GM19372 (cell line): ENCODE measurements at regions not wholly inside any gene's neighbourhood (a gene's known extent, or its start where the extent isn't known, plus 50 kb on each side); places are given as distances from the start of the nearest gene placed in this dataset.

Experiments used
- ATAC-seq: cut with Tn5 transposase; IDR thresholded peaks from one replicate; pipeline ENCODE4 v1.9.1; 2021; ENCODE audit warnings: mild to moderate bottlenecking, low read depth, moderate library complexity; ENCODE audit not compliant: unreplicated experiment

DNA sequence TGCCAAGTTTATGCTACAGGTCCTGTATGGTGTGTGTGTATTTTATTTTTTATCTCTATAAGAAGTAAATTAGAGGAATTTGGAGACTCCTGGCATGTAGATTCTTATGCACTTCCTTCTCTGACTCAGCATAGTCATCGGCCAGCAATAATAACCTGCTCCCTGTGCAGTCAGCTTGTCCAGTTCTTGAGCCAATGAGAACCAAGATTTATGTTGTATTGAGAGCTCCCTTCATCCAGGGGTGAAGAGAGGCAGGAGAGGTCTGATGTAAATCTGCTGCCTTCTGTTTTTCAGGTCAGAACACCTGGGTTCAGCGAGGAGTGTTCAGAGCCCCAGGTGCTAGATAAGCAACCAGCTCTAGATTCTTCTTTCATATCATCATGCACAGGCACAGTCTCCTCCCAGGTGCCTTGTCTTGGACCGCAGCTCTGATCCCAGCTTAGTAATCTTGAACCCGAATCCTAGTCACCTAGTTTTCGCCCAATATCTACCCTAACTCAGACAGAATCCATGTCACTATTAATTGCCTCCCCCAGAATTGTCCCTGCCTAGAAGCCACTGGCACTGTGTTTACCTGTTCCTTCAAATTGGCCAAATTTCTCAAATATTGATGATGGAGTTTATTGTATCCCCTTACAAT lies 328.2 kb upstream of the NCAM1 start:
- ATAC-seq, result no peak

DNA sequence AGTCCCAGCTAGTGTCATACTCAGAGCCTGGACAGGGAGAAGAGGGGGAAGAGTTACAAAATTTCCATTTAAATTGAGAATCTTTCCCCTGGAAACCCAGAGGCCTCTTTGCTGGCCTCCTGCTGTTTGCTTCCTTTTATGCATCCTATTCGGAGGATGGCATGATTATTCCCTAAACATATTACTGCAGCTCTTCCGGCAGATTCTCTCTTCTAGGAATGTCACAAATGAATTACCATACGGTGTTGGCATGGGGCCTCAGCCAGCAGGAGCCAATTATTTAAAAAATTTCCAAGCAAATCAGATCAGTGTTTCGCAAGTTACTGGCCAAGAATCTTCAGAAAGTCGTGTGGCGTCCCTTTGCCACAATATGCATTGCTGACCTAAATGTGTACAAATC lies 326.7 kb upstream of the NCAM1 start:
- no peak for ATAC-seq

DNA sequence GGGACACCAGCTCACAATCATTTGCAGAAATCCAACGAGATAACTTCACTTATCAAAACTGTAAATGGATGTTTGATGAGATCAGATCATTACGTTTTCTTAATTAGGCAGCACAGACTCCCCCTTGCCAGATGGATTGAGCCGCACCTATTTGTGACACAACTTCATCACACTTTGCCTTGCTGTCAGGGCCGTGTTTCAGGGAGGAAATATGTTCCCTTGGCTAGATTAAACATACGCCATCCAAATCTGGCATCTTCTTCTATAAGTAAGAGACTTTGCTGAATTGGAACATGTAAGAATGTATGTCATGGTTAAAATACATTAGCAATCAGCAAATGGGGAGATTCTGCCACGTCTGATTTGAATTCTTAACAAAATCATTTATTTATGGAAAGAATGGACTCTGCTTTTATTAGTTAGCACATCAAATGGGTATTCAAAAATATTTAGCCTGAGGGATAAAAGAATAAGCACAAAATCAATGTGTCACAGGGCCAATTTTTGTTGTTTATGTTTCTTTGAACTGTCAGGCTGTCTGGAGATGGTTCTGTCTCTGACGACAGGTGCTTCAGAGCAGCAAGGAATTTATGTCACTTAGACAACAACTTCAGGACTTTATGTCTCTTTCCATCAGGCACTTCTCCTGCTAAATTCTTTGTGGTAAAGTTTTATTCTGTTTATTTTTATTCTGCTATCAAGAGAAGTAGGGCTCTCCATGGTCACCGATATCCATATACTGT lies 326.1 kb upstream of the NCAM1 start:
- ATAC-seq, result no peak

DNA sequence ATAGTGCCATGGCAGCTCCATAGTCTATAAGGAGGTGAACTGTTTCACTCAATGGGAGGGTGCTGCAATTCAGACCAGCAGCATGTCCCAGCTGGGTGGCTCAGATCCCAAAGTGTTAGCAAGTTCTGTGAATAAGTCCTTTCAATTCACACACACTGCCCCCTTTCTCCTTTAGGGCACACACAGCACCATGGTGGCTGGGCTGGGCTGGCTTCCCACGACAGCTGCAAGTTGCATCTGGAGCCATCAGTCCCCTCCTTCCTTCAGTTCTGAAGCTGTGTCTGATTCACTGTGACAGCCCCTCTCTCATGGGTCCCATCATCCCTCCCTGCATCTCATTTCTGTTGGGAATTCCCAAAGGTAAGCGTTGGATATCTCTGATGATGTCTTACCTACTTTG lies 324.1 kb upstream of the NCAM1 start:
- no peak for ATAC-seq

DNA sequence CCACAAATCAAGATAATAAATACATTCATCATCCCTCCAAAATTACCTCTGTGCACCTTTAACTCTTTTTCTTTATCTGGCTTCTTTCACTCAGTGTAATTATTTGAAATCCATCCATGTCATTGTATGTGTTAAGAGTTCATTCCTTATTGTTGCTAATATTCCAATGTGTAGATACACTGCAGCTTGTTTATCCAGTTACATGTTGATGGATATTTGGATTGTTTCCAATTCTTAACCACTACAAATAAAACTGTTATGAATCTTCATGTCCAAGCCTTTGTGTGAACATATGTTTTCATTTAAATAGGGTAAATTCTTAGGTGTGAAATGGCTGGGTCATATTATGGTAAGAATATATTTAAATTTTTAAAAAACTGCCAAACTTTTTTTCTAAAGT lies 323.3 kb upstream of the NCAM1 start:
- ATAC-seq, result no peak

DNA sequence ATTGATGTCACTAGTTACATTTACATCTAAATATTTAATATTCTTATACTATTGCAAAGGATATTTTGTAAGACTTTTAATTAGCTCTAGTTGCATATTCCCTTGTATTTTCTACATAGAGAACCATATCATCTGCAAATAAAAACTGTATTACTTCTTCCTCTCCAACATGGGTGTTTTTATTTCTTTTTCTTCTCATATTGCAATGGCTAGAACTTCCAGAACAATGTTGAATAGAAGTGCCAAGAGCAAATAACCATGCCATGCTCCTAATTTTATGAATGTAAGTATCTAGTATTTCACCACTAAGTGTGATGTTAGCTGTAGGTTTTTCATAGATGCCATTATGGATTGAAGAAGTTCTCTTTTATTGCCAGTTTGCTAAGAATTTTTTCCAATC lies 321.8 kb upstream of the NCAM1 start:
- no peak for ATAC-seq

DNA sequence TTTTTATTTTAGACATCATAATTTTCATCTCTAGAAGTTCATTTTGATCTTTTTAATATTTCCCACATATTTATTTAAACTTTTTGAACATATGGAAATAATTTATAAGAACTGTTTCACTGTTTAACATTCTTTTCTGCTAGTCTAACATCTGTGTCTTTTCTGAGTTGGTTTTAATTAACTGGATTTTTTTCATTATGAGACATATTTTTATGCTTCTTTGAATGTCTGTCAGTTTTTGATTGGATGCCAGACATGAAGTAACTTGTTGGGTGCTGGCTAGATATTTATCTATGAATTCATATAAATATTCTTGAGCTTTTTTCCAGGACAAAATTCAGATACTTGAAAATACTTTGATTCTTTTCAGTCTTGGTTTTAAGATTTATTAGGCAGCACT lies 317.8 kb upstream of the NCAM1 start:
- ATAC-seq, result no peak

DNA sequence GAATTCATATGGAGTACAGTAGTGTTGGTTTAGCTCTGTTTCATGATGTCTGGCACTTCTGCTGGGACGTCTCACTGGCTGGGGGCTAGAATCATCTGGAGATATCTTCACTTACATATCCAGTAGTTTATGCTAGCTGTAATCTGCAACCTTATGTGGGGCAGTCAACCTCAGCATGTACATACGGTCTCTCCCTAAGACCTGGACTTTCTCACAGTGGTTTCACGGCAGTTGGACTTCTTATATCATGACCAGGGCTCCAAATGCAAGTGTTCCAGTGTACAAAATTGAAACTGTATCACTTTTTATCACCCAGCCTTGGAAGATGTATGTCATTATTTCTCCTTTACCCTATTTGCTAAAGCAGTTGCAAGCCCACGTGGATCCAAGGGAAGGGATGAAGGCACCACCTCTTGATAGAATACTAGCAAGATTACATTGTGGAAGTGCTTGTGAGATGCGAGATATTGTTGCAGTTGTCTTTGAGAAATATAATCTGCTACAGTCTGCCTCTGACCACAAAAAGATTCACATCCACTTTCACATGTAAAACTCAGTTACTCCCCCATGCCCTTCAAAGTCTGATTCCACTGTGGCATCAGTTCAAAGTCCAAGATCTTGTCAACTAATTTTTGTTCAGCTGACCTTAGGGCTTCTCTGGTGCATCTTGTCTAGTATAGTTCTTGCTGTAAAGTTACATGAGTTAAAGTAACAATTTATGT lies 316.6 kb upstream of the NCAM1 start:
- ATAC-seq, result no peak

DNA sequence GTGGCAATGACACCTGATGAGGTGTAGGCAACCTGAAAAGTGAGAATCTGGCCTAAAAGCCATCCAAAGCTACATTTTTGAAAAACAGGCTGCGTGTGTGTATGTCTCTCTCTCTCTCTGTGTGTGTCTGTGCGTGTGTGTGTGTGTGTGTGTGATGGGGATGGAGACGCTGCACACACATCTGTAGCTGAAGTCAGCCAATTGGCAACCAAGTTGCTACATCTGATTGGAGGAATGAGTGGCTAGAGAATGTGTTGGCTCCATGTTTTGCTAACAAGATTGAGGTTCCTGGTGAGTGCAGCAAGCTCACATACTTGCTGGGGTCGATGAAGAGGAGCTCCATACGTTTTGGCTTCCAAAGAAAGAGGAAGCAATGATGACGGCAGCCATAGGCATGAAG lies 311.4 kb upstream of the NCAM1 start:
- no peak for ATAC-seq

DNA sequence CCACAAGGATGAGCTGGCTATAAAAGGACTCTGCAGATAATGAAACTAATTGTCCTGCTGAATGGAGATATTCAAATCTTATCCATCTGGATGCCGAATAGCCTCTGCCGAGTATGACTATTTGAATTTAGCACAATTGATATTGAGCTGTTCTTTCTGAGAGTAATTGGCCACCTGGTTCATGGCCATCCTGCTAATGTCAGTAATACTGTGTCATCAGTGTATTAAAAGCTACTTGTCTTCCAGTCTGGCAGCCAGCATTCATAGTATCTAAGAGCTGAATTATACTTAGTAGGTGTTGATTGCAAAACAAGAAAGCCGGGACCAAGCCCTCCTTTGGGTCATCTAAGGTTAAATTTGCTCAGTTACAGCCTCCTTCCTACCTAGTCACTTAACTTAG lies 310.7 kb upstream of the NCAM1 start:
- no peak for ATAC-seq

DNA sequence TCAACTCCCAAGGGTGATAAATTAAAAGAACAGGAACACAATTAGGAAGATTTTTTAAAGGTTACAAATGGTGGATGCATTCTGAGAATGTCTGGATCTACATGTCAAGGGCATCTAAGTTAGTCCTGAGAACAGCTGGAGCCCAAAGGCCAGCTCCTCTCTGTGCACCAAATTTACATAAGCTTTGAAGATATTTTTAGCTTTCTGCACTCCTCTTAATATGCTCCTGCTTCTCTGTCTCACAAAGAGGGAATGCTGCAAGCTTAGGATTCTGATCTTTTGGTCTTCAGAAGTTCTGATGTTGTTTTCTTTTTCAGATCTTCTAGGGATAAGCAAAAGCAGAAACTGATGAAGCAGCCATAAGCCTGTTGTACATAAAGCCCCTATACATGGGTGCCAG lies 309.8 kb upstream of the NCAM1 start:
- no peak for ATAC-seq

DNA sequence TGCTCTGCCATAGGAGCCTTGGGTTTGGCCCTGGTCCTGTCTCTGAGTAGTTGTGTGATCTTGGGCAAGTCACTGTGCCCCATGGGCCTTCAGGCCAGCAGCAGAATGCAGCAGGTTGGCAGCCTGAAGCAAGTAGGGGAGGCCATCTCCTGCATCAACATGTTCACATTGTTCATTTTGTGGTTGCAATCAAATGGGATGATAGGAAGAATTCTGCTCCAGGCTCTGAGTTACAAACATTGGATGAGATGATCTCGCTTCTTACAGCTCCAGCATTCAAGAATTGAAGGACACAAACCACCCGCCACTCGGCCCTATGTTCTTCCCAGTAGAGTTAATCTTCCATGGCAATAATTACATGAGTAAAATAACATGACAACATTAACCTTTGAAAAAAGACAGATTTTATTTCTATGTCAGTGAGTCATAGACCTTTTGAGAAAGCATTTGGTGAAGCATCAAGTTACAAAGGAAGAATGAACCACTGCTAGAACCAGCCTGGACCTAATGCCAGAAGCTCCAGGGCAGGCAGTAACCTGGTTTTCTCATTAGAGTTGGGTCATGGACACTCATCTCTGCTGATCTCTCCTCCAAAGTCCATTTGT lies 308.3 kb upstream of the NCAM1 start:
- no peak for ATAC-seq

DNA sequence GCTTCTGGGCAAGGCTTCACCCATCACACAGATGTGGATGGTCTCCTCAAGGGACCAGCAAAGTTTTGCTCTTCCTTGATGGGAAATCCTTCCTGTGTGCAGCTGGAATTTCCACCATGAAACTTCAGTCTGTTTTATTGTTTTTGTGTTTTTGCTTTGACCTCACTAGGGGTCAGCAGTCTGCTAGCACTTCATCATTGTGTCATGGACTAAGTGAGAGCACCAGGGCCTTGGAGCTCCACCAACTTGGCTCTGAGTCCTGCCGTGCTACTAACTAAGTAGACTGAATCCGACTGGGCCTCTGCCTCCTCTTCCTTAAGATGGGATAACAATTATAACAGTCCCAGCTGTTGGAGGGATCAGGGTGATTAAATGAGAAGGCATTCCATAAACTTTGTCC lies 305.8 kb upstream of the NCAM1 start:
- no peak for ATAC-seq

DNA sequence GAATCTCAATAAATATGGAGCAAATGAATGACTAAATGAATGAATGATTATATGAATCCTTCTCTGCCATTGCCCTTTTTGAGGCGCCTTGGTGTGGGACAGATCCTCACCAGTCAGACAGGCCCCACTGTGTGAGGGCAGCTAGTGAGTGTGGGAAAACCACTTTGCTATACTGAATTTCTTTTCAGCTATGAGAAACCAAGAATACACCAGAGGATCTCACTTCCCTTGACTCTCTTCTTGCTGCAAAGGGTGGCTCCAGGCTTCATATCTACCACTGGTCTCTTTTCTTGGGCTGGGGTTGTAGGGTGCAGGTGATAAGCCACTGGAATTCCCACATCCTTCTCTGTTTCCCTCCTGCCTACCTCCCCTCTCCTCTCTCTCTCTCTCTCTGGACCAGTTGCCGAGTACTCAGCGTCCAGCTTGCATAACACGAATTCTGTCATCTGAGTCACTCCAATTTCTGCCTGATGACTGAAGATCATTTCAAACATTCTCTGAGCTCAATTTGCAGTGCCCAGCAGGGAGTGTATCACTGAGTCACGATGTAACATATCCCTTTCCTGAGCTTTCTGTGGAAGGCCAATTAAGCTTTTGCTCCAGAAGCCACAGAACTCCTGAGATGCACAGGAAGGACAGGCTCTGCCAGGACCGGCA lies 304.3 kb upstream of the NCAM1 start:
- no peak for ATAC-seq

DNA sequence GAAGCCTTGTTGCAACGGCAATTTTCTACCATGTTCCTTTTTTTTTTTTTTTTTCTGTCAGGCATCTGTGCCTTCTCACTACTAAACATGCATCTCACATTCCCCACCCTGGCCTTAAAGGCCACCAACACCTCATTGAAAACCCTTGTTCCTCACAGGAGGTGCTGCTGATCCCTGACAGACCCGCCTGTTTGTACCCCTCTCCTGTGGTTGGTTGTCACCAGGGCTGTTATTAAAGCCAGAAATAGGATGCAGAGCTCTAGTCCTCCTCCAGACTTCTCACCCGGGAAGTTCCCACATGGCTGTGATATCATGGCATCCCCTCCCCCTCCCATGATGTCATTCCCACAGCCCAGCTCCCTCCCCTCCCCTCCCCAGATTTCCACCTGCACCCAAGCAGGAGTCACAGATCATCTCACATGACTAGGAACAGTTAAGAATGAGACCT lies 302.8 kb upstream of the NCAM1 start:
- ATAC-seq, result no peak

DNA sequence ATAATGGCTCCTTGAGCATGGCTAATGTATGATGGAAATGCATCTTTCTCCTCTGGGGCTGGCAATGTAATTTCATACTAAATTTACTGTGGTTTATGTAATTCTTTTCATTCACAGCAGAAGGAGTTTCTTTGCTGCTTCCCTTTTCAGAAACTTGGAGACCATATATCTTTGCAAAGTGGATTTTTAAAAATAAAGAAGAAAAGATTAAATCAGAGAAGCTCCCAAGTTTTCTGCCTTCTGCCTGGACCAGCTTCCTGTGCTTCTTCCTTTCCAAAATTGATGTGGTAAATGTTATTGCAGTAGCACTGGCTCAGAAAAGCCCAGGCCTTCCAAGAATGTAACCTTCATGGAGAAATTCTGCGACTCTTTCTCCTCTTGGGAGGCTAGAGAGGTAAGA lies 300.1 kb upstream of the NCAM1 start:
- no peak for ATAC-seq

DNA sequence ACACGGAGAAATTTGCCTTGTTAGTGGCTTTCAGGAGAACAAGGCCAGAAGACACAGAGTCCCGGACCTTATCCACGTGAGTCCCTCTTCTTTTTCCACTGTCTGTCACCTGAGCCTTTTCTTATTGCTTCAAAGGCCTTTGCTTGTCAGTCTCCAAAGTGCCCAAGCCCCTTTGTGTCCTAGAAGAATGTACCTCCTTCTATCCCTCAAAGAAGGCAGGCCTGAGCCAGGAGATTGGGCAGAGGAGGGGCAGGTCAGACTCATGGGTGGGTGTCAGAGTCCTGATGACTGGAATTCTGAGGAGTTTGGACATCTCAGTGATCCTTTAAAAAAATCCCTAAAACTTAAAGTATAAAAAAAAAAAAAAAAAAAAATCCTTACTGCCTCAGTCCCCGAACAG lies 299.6 kb upstream of the NCAM1 start:
- no peak for ATAC-seq

DNA sequence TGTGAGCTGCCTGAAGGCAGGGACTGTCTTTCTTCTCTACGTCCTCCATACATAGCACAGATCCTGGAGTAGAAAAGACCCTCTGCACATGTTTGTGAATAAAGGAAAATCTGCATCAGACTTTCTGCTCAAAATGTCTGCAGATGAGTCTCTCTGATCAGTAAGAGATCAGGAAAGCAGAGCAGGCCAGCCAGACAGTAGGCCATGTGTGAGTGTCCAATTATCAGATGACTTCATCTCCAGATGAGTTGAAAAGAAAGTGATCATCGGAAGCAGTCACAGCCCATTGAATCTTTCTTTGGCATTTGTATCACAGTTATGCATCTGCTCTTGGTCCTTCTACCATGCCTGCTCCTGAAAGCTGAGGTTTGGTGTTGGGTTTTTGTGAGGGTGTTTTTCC lies 298.7 kb upstream of the NCAM1 start:
- no peak for ATAC-seq

DNA sequence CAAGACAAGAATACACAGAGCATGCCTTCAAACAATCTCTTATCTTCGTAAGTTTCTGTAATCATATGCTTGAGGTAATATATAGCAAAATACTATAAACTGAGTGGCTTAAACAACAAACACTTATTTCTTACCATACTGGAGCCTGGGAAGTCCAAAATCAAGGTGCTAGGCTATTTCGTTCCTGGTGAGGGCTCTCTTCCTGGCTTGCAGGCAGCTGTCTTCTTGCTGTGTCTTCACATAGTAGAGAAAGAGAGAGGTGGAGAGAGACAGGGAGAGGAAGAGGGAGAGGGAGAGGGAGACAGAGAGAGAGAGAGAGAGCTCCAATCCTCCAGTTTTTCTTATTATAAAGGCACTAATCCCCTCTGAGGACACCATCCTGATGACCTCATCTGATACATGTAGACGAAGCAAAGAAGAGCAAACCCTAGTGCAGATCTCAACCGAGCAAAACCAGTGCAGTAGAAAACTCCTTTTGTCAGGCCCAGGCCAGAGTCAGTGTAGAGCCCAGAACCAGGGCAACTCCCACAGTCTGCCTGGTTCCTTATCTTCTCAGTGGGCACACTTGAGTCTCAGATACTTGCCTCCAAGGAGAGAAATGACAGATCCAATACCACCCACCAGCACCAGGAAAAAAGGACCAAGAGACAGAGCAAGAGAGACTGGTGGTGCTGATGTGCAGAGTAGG lies 297.1 kb upstream of the NCAM1 start:
- ATAC-seq, result no peak

DNA sequence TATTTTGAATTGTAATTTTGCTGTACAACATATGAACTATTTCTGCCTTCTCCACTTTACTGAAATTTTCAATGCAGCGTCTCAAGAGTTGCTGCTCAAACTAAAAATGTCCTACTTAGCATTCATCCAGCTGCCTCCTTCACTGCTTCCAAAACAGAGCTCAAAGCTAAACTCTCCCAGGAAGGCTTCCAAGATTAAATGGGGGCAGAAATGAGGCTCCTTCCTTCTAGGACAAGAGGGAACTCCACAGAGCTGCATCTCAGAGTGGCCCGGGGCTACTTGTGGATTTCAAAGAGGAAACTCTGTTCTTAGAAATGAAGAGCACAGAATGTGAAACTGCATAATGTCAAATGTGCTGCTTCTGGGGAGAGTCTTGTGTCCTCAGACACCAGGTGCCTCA lies 295.9 kb upstream of the NCAM1 start:
- ATAC-seq, result no peak
